Kidney (tissue), 13 donors: ENCODE measurements at regions not wholly inside any gene's neighbourhood (a gene's known extent, or its start where the extent isn't known, plus 50 kb on each side); places are given as distances from the start of the nearest gene placed in this dataset.

Source experiments
- DNase-seq, 5 donors: peaks; one replicate each; pipeline ENCODE4 v3.0.0-alpha.2; 2013 to 2020
- FAIRE-seq: peaks from 2 replicates; lab custom pipeline; 2012; peaks lifted over from hg19 to GRCh38; lab: Jason Lieb, UNC
- H3K27ac ChIP-seq, 2 donors: one replicate each; pipeline ENCODE4 v1.7.0; 2013; ENCODE audit warnings: low read depth in 2 of 2, low read length in 2 of 2, inconsistent platforms in 1 of 2
- H3K27me3 ChIP-seq: one replicate; pipeline ENCODE4 v1.7.1; 2013; ENCODE audit warnings: low read length, inconsistent platforms; ENCODE audit not compliant: control insufficient read depth, insufficient read depth
- H3K36me3 ChIP-seq, 3 donors: one replicate each; pipeline versions ENCODE4 v1.7.0 to v1.7.1; 2013; ENCODE audit warnings: low read length in 3 of 3, control low read depth in 1 of 3, inconsistent platforms in 1 of 3; ENCODE audit not compliant: insufficient read depth in 3 of 3, control insufficient read depth in 2 of 3
- H3K4me1 ChIP-seq, 3 donors: one replicate each; pipeline versions ENCODE4 v1.7.0 to v1.7.1; 2013; ENCODE audit warnings: low read length in 3 of 3, inconsistent platforms in 1 of 3, low read depth in 1 of 3; ENCODE audit not compliant: control insufficient read depth in 2 of 3, insufficient read depth in 2 of 3
- H3K4me3 ChIP-seq, 3 donors: one replicate each; pipeline versions ENCODE4 v1.7.0 to v1.8.1; 2013; ENCODE audit warnings: low read length in 3 of 3, control low read depth in 1 of 3, inconsistent platforms in 1 of 3
- H3K9ac ChIP-seq, 3 donors: one replicate each; pipeline versions ENCODE4 v1.7.0 to v1.7.1; 2013; ENCODE audit warnings: low read length in 3 of 3, control low read depth in 1 of 3, inconsistent platforms in 1 of 3
- H3K9me3 ChIP-seq, 3 donors: one replicate each; pipeline versions ENCODE4 v1.7.0 to v1.7.1; 2013; ENCODE audit warnings: low read length in 3 of 3, control low read depth in 1 of 3, inconsistent platforms in 1 of 3; ENCODE audit not compliant: control insufficient read depth in 2 of 3, insufficient read depth in 1 of 3
- CTCF ChIP-seq: IDR thresholded peaks from 3 replicates; pipeline ENCODE4 v1.5.1; 2012; ENCODE audit warnings: mild to moderate bottlenecking, moderate library complexity, borderline replicate concordance; ENCODE audit not compliant: insufficient read depth; ENCODE audit errors: extremely low read depth
- intact Hi-C: fragments of 100-400 bp; cut with DNase I; formaldehyde crosslinking; loops from one replicate; pipeline ENCODE4 v1.11.1; 2022
- donor health status: control.
- donor health status: control.
- donor health status: control.
- donor health status: control.
- donor health status: control.
- donor health status: DM: yes; HTN: yes; CAD: no.
- donor health status: Normal renal cell carcinoma (clear cell type).

DNA sequence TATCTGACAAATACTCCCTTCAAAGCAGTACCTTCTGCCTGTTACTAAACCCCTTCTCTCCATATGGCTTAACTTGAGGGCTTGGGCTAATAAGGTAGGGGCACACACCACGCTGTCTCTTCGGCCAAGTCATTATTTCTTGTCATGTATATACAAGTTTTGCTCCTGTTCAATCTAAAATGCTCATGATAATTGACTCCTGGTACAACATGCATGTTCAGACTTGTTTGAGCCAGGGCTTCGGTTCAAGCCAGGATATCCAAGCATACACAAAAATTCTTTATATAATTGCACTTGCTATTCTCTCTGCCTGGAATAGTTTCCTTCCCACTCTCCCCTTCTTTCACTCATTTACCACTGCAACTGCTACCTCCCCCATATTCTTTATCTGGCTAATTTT is 756.0 kb upstream of the C9orf72 start:
- Histone ChIP-seq H3K4me1 (no peaks in the 10 kb centered on the region), H3K4me3 (no peak overlapping the region), H3K27ac (no peak overlapping the region), H3K36me3 (no peaks in the 10 kb centered on the region), H3K27me3 (no peaks in the 10 kb centered on the region), H3K9ac (no peak overlapping the region), H3K9me3 (no peaks in the 10 kb centered on the region)
- FAIRE-seq: no peak
- no peak for DNase-seq
- TF ChIP-seq CTCF: no peak
- intact Hi-C loops: no loop called here

GRCh38 chr9:28332648-28333047 is 759.4 kb upstream of the C9orf72 start:
- H3K27ac ChIP-seq: no peak overlapping the region
- no peaks in the 10 kb centered on the region for H3K27me3 ChIP-seq
- intact Hi-C loops: no loop called here
- no peak overlapping the region for H3K9ac ChIP-seq
- DNase-seq: no peak
- H3K9me3 ChIP-seq: no peaks in the 10 kb centered on the region
- no peak for TF ChIP-seq CTCF
- no peak overlapping the region for H3K4me3 ChIP-seq
- FAIRE-seq: no peak
- no peaks in the 10 kb centered on the region for H3K4me1 ChIP-seq
- H3K36me3 ChIP-seq: no peaks in the 10 kb centered on the region

DNA sequence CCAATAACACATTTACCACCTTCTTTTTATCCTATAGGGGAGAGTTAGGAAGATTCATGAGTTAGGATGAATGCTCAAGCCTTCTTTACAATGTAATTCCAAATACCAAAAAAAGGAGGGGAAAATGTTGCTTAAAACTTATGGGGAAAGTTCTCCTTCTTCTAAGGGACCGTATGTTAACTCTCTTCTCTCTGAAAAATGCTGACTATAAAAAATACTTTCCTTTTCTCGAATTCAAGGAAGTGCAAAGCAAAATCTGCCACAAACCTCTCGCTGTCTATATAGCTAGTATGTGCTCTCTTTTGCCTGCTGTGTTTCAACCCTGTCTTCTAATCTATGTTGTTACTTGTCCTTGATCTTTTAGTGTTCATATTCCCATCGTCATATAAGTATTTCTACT is 768.6 kb upstream of the C9orf72 start:
- H3K27ac ChIP-seq: no peak overlapping the region
- no peaks in the 10 kb centered on the region for H3K9me3 ChIP-seq
- H3K27me3 ChIP-seq: no peaks in the 10 kb centered on the region
- intact Hi-C loops: no loop called here
- DNase-seq (no peak), FAIRE-seq (no peak)
- H3K4me1 ChIP-seq: no peaks in the 10 kb centered on the region
- TF ChIP-seq CTCF: no peak
- H3K9ac ChIP-seq: no peak overlapping the region
- H3K36me3 ChIP-seq: no peaks in the 10 kb centered on the region
- H3K4me3 ChIP-seq: no peak overlapping the region

DNA sequence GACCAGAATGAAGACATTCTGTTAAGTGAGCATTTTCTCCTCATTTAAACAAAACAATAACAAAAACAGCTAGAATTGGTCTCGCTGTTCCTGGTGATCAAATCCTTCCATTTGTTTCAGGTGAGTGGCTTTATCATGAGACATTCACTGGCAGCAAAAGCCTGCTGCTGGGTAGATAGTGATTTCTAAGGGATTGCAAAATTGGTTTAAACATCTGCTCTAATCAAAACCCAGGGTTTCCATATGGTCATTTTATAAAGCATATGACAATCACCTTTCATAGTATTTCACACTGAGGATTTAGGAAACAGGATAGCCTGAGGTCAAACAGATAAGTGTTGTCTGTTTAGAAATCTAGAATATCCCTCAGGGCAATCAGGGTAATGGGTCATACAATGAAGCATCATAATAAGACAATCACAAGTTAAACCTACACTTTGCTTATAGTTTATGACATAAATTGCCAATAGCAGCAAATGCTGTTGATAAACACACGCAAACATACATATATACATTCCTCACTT is 769.6 kb upstream of the C9orf72 start:
- Histone ChIP-seq H3K4me1 (no peaks in the 10 kb centered on the region), H3K9ac (no peak overlapping the region), H3K9me3 (no peaks in the 10 kb centered on the region), H3K36me3 (no peaks in the 10 kb centered on the region), H3K27me3 (no peaks in the 10 kb centered on the region), H3K27ac (no peak overlapping the region), H3K4me3 (no peak overlapping the region)
- TF ChIP-seq CTCF: no peak
- FAIRE-seq: no peak
- DNase-seq: no peak
- intact Hi-C loops: no loop called here
